ENCODE measurements at regions not wholly inside any gene's neighbourhood (a gene's known extent, or its start where the extent isn't known, plus 50 kb on each side); places are given as distances from the start of the nearest gene placed in this dataset.
"Not testable (repeated sequence)": the region's sequence is repeated elsewhere in the genome, so short reads cannot be mapped to it uniquely, and the experiment has no call there.

DNA sequence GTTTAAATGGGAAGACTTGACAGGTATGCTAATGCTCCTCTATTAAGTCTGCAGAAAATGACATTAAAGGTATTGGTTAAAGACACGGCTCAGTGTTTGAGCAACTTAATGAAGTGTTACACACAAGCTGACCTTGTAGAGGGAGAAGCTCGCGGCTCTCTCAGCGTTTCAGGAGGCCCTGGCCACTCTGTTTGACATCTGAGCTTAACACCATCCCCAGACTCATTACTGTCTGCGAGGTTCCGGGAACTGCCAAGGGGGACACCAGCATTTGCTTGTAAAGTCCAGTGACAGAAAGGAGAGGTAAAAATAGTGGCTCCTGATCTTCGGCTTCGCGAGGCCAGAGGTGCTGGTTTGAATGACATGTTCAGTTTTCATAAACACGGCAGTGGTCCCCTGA lies 540.7 kb upstream of the CADM1 start:
- ATAC-seq (no peak), DNase-seq (no peak)
- no peaks in the 10 kb centered on the region for H3K4me1 ChIP-seq (ENCODE audit: low read depth)
- H3K36me3 ChIP-seq (ENCODE audit: low read depth) = no peaks in the 10 kb centered on the region
- no peak for TF ChIP-seq CTCF (IDR thresholded peaks at IDR 0.05)
- no peak overlapping the region for H3K4me3 ChIP-seq
- intact Hi-C loops (cut with DNase I, micrococcal nuclease) = no loop called here
- H3K9me3 ChIP-seq = no peaks in the 10 kb centered on the region

DNA sequence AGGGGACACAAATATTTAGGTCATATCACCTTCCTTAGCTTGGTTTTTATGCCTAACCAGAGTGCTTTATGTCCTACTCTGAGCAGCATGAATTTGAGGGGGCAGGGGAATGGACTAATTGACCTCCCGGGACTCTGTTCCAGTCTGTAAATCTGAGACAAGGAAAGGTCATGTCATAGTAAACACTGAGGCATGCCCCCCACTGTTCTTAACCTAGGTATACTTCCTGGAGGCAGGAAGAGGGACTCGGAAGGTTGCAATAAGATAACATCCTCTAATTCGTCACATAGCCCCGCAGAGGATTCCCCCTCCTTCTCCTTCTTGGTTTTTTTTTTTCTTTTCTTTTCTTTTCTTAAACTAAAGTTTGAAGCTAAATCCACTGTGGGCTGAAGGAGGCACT lies 540.3 kb upstream of the CADM1 start:
- Histone ChIP-seq H3K4me3 (no peak overlapping the region), H3K4me1 (ENCODE audit: low read depth) (no peaks in the 10 kb centered on the region), H3K9me3 (no peaks in the 10 kb centered on the region), H3K36me3 (ENCODE audit: low read depth) (no peaks in the 10 kb centered on the region)
- no peak for ATAC-seq
- no peak for TF ChIP-seq CTCF (IDR thresholded peaks at IDR 0.05)
- intact Hi-C loops (cut with DNase I, micrococcal nuclease) = no loop called here
- no peak for DNase-seq

- H3K4me1 ChIP-seq (ENCODE audit: low read depth) = no peaks in the 10 kb centered on the region
- TF ChIP-seq CTCF (IDR thresholded peaks at IDR 0.05) = no peak
- no peaks in the 10 kb centered on the region for H3K9me3 ChIP-seq
- DNase-seq = no peak
- no peak for ATAC-seq
- intact Hi-C loops (cut with DNase I, micrococcal nuclease) = no loop called here
- no peak overlapping the region for H3K4me3 ChIP-seq
- H3K36me3 ChIP-seq (ENCODE audit: low read depth) = no peaks in the 10 kb centered on the region
Observed at GRCh38 chr11:116043857-116044256, 539.6 kb upstream of the CADM1 start.

DNA sequence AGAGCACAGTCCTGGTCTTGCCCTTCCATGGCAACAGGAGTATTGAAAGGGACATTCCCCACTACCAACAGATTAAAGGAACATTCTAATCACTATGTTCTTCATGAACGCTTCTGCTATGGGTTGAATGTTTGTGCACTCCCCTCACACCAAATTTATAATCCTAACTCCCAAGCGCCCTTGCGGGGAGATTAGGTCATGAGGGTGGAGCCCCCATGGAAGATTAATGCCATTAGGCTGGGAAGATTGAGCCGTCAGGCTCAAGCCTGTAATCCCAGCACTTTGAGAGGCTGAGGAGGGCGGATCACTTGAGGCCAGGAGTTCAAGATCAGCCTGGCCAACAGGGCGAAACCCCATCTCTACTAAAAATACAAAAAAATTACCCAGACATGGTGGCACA lies 538.8 kb upstream of the CADM1 start:
- ATAC-seq; intact Hi-C loops (cut with DNase I, micrococcal nuclease); H3K4me3 ChIP-seq: not testable (repeated sequence)

DNA sequence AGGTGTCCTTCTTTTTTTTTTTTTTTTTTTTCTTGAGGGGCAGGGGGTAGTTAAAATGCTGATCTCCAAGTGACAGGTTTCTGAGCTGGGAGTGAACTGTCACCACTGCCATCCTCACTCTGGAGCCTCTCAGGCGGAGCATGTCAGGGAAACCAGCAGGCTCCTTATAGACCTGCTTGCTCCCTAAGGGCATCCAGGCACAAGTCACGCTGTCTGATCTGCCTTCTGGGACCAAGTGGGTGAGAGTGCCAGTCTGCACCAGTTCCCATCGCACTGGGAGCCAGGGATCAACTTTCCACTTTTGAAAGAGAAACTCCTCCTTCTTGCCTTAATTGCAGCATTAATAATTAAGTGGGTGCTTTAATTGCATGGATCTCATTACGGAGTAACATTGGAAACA lies 537.9 kb upstream of the CADM1 start:
- Histone ChIP-seq H3K4me3 (no peak overlapping the region), H3K36me3 (ENCODE audit: low read depth) (no peaks in the 10 kb centered on the region), H3K4me1 (ENCODE audit: low read depth) (no peaks in the 10 kb centered on the region), H3K9me3 (no peaks in the 10 kb centered on the region)
- intact Hi-C loops (cut with DNase I, micrococcal nuclease) = no loop called here
- TF ChIP-seq CTCF (IDR thresholded peaks at IDR 0.05) = no peak
- ATAC-seq (no peak), DNase-seq (no peak)

More for the DNA sequence above, 538.8 kb upstream of the CADM1 start:
- not testable (repeated sequence) for DNase-seq; H3K9me3 ChIP-seq; H3K36me3 ChIP-seq (ENCODE audit: low read depth); H3K4me1 ChIP-seq (ENCODE audit: low read depth)

DNA sequence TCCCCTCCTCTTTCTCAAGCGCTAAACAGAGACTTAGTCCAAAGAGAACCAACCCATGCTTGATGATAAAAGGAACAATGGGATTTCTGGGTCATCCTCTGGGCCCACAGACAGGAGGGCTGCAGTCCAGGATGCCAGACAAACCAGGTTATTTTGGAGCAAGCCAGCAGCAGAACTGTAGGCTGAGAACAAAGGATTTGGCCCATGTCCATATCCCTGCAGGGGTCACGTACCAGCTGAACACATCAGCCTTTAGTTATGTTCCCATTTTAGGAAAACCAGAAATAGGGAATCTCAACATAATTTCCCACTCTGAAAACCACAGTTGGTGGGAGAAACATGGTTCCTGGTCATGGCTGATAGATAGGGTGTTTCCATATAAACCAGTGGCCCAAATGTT lies 533.6 kb upstream of the CADM1 start:
- ATAC-seq (no peak), DNase-seq (no peak)
- no peak overlapping the region for H3K4me3 ChIP-seq
- H3K9me3 ChIP-seq = no peaks in the 10 kb centered on the region
- intact Hi-C loops (cut with DNase I, micrococcal nuclease) = no loop called here
- no peaks in the 10 kb centered on the region for H3K36me3 ChIP-seq (ENCODE audit: low read depth)
- TF ChIP-seq CTCF (IDR thresholded peaks at IDR 0.05) = no peak
- no peaks in the 10 kb centered on the region for H3K4me1 ChIP-seq (ENCODE audit: low read depth)
